Left cardiac atrium (tissue), 4 donors: ENCODE measurements at regions not wholly inside any gene's neighbourhood (a gene's known extent, or its start where the extent isn't known, plus 50 kb on each side); places are given as distances from the start of the nearest gene placed in this dataset.
"Not testable (repeated sequence)": the region's sequence is repeated elsewhere in the genome, so short reads cannot be mapped to it uniquely, and the experiment has no call there.

ENCODE experiments used
- ATAC-seq, 2 donors: fragments of 200-7000 bp; cut with Tn5 transposase; one replicate each; pipeline ENCODE4 v1.9.1; 2020; ENCODE audit warnings: mild to moderate bottlenecking in 2 of 2, moderate library complexity in 2 of 2
- DNase-seq: peaks from one replicate; pipeline ENCODE4 v3.0.0-alpha.2; 2020
- intact Hi-C, 2 donors: fragments of 100-400 bp; cut with DNase I; formaldehyde crosslinking; loops; one replicate each; pipeline versions ENCODE4 v1.14.1 to v1.15.1; 2022 to 2023
- donor health status: DM: no; HTN: yes; CAD: no.
- donor health status: DM: no; HTN: yes; CAD: no; lungs with severe emphysema.
- donor health status: DM: yes; HTN: yes; CAD: no.
- donor health status: Dilated cardiomyopathy.

- intact Hi-C loops, DNase-seq, ATAC-seq: not testable (repeated sequence)
These were observed 75.1 kb upstream of the CIDEA start for GRCh38 chr18:12179029-12179428.

GRCh38 chr18:12179697-12180577, 74.2 kb upstream of the CIDEA start:
- DNase-seq, intact Hi-C loops, ATAC-seq: not testable (repeated sequence)

GRCh38 chr18:12198797-12199196, 55.4 kb upstream of the CIDEA start:
- intact Hi-C loops, result not testable (repeated sequence)

DNA sequence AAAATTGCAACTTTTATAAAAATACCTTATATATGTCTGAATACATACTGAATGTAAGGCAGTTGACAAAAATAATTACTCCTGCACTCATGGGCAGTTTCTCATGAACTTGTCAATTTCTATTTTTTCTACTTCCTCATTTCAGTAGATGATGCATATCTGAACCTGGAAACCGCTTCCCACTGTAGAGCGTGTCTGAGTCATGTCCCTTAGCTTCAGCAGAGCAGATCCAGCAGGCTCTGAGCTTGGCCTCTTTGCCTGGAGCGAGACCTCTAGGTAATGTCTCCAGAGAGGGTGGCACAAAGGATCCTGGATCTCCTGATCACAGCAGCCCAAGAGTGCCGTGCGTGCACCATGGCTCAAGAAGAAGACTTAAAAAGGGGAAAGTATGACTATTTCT, 54.0 kb upstream of the CIDEA start:
- DNase-seq, intact Hi-C loops: not testable (repeated sequence)
- peak in 1 of 2 donors; percentile 39 for ATAC-seq

More at GRCh38 chr18:12198797-12199196, 55.4 kb upstream of the CIDEA start:
- ATAC-seq, DNase-seq: not testable (repeated sequence)
